ENCODE measurements at regions not wholly inside any gene's neighbourhood (a gene's known extent, or its start where the extent isn't known, plus 50 kb on each side); places are given as distances from the start of the nearest gene placed in this dataset.

DNA sequence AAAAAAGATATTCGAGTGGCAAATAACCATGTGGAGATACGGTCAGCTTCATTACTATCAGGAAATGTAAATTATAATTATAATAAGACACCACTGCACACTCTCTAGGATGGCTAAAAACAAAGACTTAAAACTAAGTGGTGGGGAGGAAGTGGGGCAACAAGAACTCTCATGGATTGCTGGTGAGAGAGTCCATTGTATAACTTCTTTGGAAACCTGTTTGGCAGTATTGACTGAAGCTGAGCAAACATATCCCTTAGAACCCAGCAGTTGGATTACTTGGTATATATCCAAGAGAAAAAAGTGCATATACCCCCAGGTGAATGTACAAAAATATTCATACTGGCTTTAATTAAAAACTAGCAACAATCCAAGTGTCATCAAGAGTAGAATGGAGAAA, 133.7 kb upstream of the CTBP2 start:
- TF ChIP-seq, protein P1, sequence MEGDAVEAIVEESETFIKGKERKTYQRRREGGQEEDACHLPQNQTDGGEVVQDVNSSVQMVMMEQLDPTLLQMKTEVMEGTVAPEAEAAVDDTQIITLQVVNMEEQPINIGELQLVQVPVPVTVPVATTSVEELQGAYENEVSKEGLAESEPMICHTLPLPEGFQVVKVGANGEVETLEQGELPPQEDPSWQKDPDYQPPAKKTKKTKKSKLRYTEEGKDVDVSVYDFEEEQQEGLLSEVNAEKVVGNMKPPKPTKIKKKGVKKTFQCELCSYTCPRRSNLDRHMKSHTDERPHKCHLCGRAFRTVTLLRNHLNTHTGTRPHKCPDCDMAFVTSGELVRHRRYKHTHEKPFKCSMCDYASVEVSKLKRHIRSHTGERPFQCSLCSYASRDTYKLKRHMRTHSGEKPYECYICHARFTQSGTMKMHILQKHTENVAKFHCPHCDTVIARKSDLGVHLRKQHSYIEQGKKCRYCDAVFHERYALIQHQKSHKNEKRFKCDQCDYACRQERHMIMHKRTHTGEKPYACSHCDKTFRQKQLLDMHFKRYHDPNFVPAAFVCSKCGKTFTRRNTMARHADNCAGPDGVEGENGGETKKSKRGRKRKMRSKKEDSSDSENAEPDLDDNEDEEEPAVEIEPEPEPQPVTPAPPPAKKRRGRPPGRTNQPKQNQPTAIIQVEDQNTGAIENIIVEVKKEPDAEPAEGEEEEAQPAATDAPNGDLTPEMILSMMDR (IDR thresholded peaks at IDR 0.05 in 8 of 11, conservative IDR thresholded peaks at IDR 0.05 in 3 of 11), result no peak
- TF ChIP-seq POLR2AphosphoS5 (IDR thresholded peaks at IDR 0.05) (no peak), POLR2A (IDR thresholded peaks at IDR 0.05) (no peak)
